Hepatocyte (in vitro differentiated cells): ENCODE measurements at regions not wholly inside any gene's neighbourhood (a gene's known extent, or its start where the extent isn't known, plus 50 kb on each side); places are given as distances from the start of the nearest gene placed in this dataset.

Experiments used
- DNase-seq: peaks from one replicate; pipeline ENCODE4 v3.0.0-alpha.2; 2016; ENCODE audit warnings: low spot score
- H2AFZ ChIP-seq: fragments of 200-600 bp; sonication (generic); 2 replicates; pipeline ENCODE4 v1.6.0; 2016; ENCODE audit warnings: antibody characterized with exemption, mild to moderate bottlenecking
- H3K27ac ChIP-seq: fragments of 200-600 bp; sonication (generic); 2 replicates; pipeline ENCODE4 v1.5.1; 2016; ENCODE audit warnings: mild to moderate bottlenecking
- H3K27me3 ChIP-seq: fragments of 200-600 bp; sonication (generic); 2 replicates; pipeline ENCODE4 v1.6.1; 2016
- H3K36me3 ChIP-seq: fragments of 200-600 bp; sonication (generic); replicated peaks from 2 replicates; pipeline ENCODE4 v1.5.1; 2016; ENCODE audit warnings: low read depth; ENCODE audit not compliant: insufficient read depth
- H3K4me1 ChIP-seq: fragments of 200-600 bp; sonication (generic); 2 replicates; pipeline ENCODE4 v1.5.1; 2016; ENCODE audit warnings: mild to moderate bottlenecking, moderate library complexity; ENCODE audit not compliant: insufficient read depth
- H3K4me2 ChIP-seq: fragments of 200-600 bp; sonication (generic); 2 replicates; pipeline ENCODE4 v1.6.0; 2016
- H3K4me3 ChIP-seq: fragments of 200-600 bp; sonication (generic); 2 replicates; pipeline ENCODE4 v1.5.1; 2016; ENCODE audit warnings: mild to moderate bottlenecking
- H3K79me2 ChIP-seq: fragments of 200-600 bp; sonication (generic); 2 replicates; pipeline ENCODE4 v1.6.0; 2017; ENCODE audit warnings: mild to moderate bottlenecking
- H3K9me2 ChIP-seq: fragments of 200-600 bp; sonication (generic); replicated peaks from 2 replicates; pipeline ENCODE4 v1.6.0; 2017; ENCODE audit warnings: mild to moderate bottlenecking; ENCODE audit not compliant: insufficient read depth
- H3K9me3 ChIP-seq: fragments of 200-600 bp; sonication (generic); 2 replicates; pipeline ENCODE4 v1.5.1; 2016; ENCODE audit warnings: low read depth, mild to moderate bottlenecking
- H4K20me1 ChIP-seq: fragments of 200-600 bp; sonication (generic); 2 replicates; pipeline ENCODE4 v1.6.0; 2016; ENCODE audit warnings: mild to moderate bottlenecking; ENCODE audit not compliant: insufficient read depth, poor library complexity, severe bottlenecking
- CTCF ChIP-seq: fragments of 200-600 bp; sonication (generic); IDR thresholded peaks from 2 replicates; pipeline ENCODE4 v1.5.1; 2016; ENCODE audit warnings: antibody characterized with exemption, mild to moderate bottlenecking; ENCODE audit not compliant: poor library complexity
- EZH2 ChIP-seq: fragments of 200-600 bp; sonication (generic); IDR thresholded peaks from 2 replicates; pipeline ENCODE4 v1.6.1; 2016; ENCODE audit warnings: antibody characterized with exemption, mild to moderate bottlenecking, borderline replicate concordance
- EZH2phosphoT487 ChIP-seq: fragments of 200-600 bp; sonication (generic); IDR thresholded peaks from one replicate; pipeline ENCODE4 v1.6.1; 2018; ENCODE audit warnings: antibody characterized with exemption, mild to moderate bottlenecking, low read depth, moderate library complexity; ENCODE audit not compliant: unreplicated experiment, severe bottlenecking
- WGBS: methylation state at CpG from one replicate; pipeline ENCODE4 v1.1.6; 2016; ENCODE audit warnings: low lambda C conversion rate; ENCODE audit errors: missing lambda C conversion rate; 5-methylcytosine and 5-hydroxymethylcytosine counted together

GRCh38 chr3:146382386-146382785 lies 87.0 kb downstream of the PLSCR2 start:
- Histone ChIP-seq H3K9me2 (no peaks in the 10 kb centered on the region), H3K36me3 (no peaks in the 10 kb centered on the region), H4K20me1 (no peaks in the 10 kb centered on the region), H3K9me3 (no peaks in the 10 kb centered on the region), H2AFZ (no peak overlapping the region), H3K79me2 (no peaks in the 10 kb centered on the region), H3K4me1 (no peaks in the 10 kb centered on the region), H3K4me3 (no peak overlapping the region), H3K27me3 (no peaks in the 10 kb centered on the region), H3K4me2 (no peak overlapping the region), H3K27ac (no peak overlapping the region)
- TF ChIP-seq CTCF: peak; percentile 22
- no peak for TF ChIP-seq EZH2
- TF ChIP-seq EZH2phosphoT487: no peak
- peak; percentile 35 for DNase-seq
- WGBS: 96% methylated on average over 1 of the region's 1 CpG

DNA sequence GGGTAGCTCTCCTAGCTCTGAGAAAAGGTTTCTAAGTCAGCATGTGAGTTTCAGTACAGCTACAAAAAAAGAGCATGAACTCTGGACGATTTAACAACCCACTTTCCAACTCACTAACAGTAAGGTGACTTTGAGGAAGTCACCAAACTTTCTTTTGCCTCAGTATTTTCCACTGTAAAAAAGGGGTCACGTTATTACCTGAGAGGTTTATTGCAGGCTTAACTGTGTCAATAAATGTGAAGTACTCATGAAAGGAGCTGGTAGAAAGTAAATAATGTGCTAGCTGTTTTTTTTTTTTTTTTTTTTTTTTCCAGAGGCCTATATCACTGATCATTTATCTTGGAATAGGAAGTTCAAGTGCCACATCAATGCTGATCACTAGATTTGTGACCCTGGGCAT lies 89.3 kb downstream of the PLSCR2 start:
- Histone ChIP-seq H3K27ac (no peak overlapping the region), H3K36me3 (no peaks in the 10 kb centered on the region), H3K4me1 (no peaks in the 10 kb centered on the region), H3K4me2 (no peak overlapping the region), H3K4me3 (no peak overlapping the region), H3K9me3 (no peaks in the 10 kb centered on the region), H3K79me2 (no peaks in the 10 kb centered on the region), H3K9me2 (no peaks in the 10 kb centered on the region), H2AFZ (no peak overlapping the region), H4K20me1 (no peaks in the 10 kb centered on the region), H3K27me3 (no peaks in the 10 kb centered on the region)
- peak; percentile 44 for DNase-seq
- TF ChIP-seq EZH2phosphoT487 (peak; percentile 71), CTCF (no peak), EZH2 (no peak)
- 42% methylated on average over 2 of the region's 2 CpGs for WGBS

DNA sequence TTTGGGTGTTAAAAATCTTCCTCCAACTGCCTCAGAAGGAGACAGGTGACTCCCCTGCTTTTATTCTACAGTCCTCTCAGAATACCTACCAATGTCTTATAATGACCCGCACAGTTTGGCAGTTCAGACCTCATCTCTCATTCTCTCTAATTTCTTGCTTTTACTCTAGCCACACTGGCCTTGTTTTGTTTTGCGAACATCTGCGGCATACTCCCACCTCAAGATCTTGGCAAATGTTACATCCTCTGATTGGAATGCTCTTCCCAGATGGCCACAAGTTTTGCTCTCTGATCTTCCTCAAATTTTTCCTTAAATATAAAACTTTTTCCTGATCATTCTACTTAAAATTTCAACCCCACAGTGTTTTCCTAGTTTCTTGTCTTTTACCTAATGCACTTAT lies 94.1 kb downstream of the PLSCR2 start:
- Histone ChIP-seq H3K9me3 (no peaks in the 10 kb centered on the region), H3K27ac (no peak overlapping the region), H3K4me1 (no peaks in the 10 kb centered on the region), H3K79me2 (no peaks in the 10 kb centered on the region), H3K36me3 (no peaks in the 10 kb centered on the region), H3K4me2 (no peak overlapping the region), H3K4me3 (no peak overlapping the region), H3K9me2 (no peaks in the 10 kb centered on the region), H3K27me3 (no peaks in the 10 kb centered on the region), H2AFZ (no peak overlapping the region), H4K20me1 (no peaks in the 10 kb centered on the region)
- DNase-seq: no peak
- WGBS: 93% methylated on average over 3 of the region's 3 CpGs
- TF ChIP-seq EZH2 (no peak), CTCF (no peak), EZH2phosphoT487 (no peak)

- no peaks in the 10 kb centered on the region for H3K27me3 ChIP-seq
- no peak for DNase-seq
- H2AFZ ChIP-seq: no peak overlapping the region
- 67% methylated on average over 2 of the region's 2 CpGs for WGBS
- H3K79me2 ChIP-seq: no peaks in the 10 kb centered on the region
- no peak overlapping the region for H3K4me2 ChIP-seq
- H3K36me3 ChIP-seq: no peaks in the 10 kb centered on the region
- H3K4me1 ChIP-seq: no peaks in the 10 kb centered on the region
- no peaks in the 10 kb centered on the region for H3K9me3 ChIP-seq
- no peak overlapping the region for H3K4me3 ChIP-seq
- H3K27ac ChIP-seq: no peak overlapping the region
- H3K9me2 ChIP-seq: no peaks in the 10 kb centered on the region
- TF ChIP-seq EZH2 (no peak), CTCF (no peak), EZH2phosphoT487 (no peak)
- H4K20me1 ChIP-seq: no peaks in the 10 kb centered on the region
Measured at GRCh38 chr3:146374146-146374545, 95.2 kb downstream of the PLSCR2 start.
